EL (cell line): ENCODE measurements at regions not wholly inside any gene's neighbourhood (a gene's known extent, or its start where the extent isn't known, plus 50 kb on each side); places are given as distances from the start of the nearest gene placed in this dataset.
A peak's percentile ranks its signal among the peaks of the same experiment; 100 is the strongest.
"Not testable (repeated sequence)": the region's sequence is repeated elsewhere in the genome, so short reads cannot be mapped to it uniquely, and the experiment has no call there.

Experiments used
- DNase-seq: peaks from one replicate; pipeline ENCODE4 v3.0.0-alpha.2; 2016

GRCh38 chr4:7141151-7141834, 51.0 kb upstream of the SORCS2 start:
- DNase-seq: no peak

- no peak for DNase-seq
Observed at GRCh38 chr4:7140692-7141069, 51.7 kb upstream of the SORCS2 start.

- DNase-seq: no peak
Observed at GRCh38 chr4:7140062-7140691, 52.2 kb upstream of the SORCS2 start.

- no peak for DNase-seq
Observed at GRCh38 chr4:7139167-7139982, 53.0 kb upstream of the SORCS2 start.

- no peak for DNase-seq
Observed at GRCh38 chr4:7138223-7139166, 53.8 kb upstream of the SORCS2 start.

GRCh38 chr4:7137326-7138200, 54.8 kb upstream of the SORCS2 start:
- DNase-seq: no peak

- no peak for DNase-seq
Observed at GRCh38 chr4:7136351-7136750, 56.0 kb upstream of the SORCS2 start.

GRCh38 chr4:7135389-7135746, 57.0 kb upstream of the SORCS2 start:
- DNase-seq: peak; percentile 36

GRCh38 chr4:7134737-7135388, 57.5 kb upstream of the SORCS2 start:
- peak; percentile 85 for DNase-seq

GRCh38 chr4:7133818-7134650, 58.3 kb upstream of the SORCS2 start:
- DNase-seq: not testable (repeated sequence)

- no peak for DNase-seq
Observed at GRCh38 chr4:7132730-7133582, 59.4 kb upstream of the SORCS2 start.

- DNase-seq: no peak
Observed at GRCh38 chr4:7132249-7132648, 60.1 kb upstream of the SORCS2 start.

- DNase-seq: no peak
Observed at GRCh38 chr4:7131498-7132031, 60.8 kb upstream of the SORCS2 start.

- DNase-seq: no peak
Observed at GRCh38 chr4:7130621-7131211, 61.6 kb upstream of the SORCS2 start.

- no peak for DNase-seq
Observed at GRCh38 chr4:7129871-7130620, 62.2 kb upstream of the GRPEL1 start.

GRCh38 chr4:7128644-7129043, 60.8 kb upstream of the GRPEL1 start:
- DNase-seq: no peak

GRCh38 chr4:7128234-7128633, 60.4 kb upstream of the GRPEL1 start:
- DNase-seq: no peak

- DNase-seq: no peak
Observed at GRCh38 chr4:7127576-7127975, 59.7 kb upstream of the GRPEL1 start.
